GM23248 (cell line): ENCODE measurements at regions not wholly inside any gene's neighbourhood (a gene's known extent, or its start where the extent isn't known, plus 50 kb on each side); places are given as distances from the start of the nearest gene placed in this dataset.

Experiments used
- EZH2 ChIP-seq: fragments of 200-600 bp; sonication (generic); IDR thresholded peaks from 2 replicates; pipeline ENCODE4 v1.6.1; 2018; ENCODE audit warnings: antibody characterized with exemption, mild to moderate bottlenecking; ENCODE audit not compliant: insufficient read depth, poor library complexity, severe bottlenecking
- EZH2phosphoT487 ChIP-seq: fragments of 200-600 bp; sonication (generic); IDR thresholded peaks from 2 replicates; pipeline ENCODE4 v1.6.1; 2018; ENCODE audit warnings: antibody characterized with exemption, moderate library complexity, mild to moderate bottlenecking, low read depth; ENCODE audit not compliant: insufficient read depth

DNA sequence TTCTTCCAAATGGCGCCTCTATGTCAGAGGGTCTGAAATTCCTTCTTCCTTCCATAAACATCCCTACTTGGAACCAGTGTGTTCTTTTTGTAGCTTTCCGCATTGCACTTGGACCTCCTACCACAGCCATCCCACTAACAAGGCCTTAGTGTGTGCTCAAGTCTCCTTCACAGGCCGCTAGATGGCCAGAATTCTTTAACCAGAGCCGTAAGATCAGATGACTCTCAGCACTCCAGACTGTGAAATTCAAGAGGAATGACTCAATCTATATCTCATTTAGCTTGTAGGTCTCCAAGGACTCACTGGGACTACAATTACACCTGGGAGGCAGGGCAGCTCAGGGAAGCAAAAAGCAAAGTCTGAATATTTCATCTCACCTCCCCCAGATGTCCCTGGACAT is 298.9 kb downstream of the EIPR1 start:
- no peak for TF ChIP-seq EZH2phosphoT487
- TF ChIP-seq EZH2, result no peak
